HS-27A (cell line): ENCODE measurements at regions not wholly inside any gene's neighbourhood (a gene's known extent, or its start where the extent isn't known, plus 50 kb on each side); places are given as distances from the start of the nearest gene placed in this dataset.

Source experiments
- DNase-seq: peaks from one replicate; pipeline ENCODE4 v3.0.0-alpha.2; 2012; ENCODE audit warnings: low read depth, missing footprints

DNA sequence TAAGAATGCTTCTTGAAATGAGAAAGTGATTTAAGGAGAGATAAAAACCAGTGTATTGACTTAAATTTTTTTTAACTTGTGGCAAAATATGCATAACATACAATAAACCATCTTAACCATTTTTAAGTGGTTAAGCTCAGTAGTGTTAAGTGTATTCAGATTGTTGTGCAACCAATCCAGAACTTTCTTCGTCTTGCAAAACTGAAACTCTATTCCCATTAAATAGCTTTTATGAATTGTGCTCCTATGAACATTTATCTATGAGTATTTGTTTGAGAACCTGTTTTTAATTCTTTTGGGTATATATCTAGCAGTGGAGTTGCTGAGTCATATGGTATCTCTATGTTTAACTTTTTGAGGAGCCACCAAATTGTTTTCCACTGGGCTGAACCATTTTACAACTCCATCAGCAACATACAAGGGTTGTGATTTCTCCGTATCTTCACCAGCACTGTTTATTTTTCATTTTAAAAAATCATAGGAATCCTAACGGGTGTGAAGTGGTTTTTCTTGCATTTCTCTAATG is 76.6 kb upstream of the ACTBL2 start:
- DNase-seq, result no peak

DNA sequence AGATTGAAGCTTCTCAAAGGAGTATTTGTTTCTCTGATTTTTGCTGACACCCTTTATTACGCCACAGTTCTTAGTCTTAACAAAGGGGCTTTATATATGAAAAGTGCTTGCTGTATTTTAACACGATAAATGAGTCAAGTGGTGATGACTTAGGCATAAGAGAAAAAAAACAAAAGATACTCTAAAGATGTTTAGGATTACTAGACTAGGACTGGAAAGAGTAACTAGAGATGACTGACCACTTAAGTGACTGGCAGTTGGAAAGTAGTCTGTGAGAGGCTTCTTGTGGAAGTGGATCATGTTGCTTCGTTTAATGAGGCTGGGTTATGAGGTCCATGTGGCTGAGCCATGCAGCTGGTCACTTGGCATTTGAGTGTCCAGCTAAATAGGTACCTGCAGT is 69.4 kb upstream of the ACTBL2 start:
- no peak for DNase-seq

DNA sequence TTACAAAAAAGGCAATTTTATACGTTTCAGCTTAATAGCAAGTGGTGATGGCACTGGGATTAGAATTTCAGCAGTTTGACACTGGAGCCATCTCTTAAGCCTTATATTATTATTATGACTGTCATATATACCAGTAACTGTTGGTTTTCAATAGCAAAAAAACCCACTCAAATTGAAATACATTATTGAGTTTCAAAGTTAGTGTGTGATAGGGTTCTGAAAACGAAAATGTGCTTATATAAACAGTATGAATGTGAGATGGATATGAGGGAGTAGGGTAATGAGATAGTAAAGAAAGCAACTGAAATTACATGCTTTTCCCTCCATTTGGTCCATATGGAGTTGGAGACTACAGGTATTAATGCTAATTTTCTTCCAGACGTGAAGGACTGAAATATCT is 68.6 kb upstream of the ACTBL2 start:
- no peak for DNase-seq

DNA sequence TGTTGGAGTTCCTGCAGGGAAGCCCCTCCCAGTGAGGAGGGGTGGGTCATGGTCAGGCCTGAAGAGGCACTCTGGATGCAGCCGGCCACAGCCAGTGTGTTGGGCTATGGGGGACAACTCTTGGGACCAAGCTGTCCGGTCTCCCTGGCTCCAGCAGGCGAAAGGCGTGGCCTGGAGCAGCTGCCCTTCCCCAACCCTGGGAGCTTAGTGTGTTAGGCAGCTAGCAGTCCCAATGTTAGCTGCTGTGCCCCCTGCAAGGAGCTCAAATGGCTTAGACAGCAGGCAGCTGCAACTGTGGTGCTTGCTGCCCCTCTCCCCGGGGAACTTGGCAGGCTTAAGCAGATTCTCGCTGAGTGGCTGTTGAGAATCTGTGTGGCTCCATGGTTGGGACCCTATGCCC is 67.5 kb upstream of the ACTBL2 start:
- no peak for DNase-seq

DNA sequence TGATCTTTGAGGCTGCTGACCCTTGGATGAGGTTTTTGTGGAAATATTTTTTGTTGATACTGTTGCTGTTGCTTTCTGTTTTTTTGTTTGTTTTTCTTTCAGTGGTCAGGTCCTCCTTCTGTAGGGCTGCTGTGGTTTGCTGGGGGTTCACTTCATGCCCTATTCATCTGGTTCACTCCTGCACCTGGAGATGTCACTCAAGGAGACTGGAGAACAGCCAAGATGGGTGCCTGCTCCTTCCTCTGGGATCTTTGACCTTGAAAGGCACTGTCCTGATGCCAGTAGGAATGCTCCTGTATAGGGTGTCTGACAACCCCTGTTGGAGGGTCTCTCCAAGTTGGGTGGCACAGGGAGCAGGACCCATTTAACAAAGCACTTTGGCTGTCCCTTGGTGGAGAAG is 67.0 kb upstream of the ACTBL2 start:
- DNase-seq, result no peak

DNA sequence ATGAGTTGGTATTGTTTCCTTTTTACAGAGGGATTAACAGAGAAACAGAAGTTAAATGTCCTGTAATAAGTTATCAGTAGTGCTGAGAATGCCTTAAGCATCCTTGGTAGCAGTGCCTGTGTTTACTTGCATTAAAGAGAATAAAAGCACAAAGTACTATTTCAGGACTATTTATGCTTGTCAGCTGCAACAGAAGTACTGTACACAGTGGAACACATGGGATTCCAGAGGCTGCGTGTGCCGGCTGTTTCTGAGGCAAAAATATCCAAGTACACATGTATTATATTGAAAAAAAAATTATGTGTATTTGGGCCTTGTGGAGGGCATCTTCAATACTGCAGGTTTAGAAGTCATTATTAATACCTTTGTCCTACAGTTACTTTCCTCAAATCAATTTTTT is 58.2 kb upstream of the ACTBL2 start:
- no peak for DNase-seq

DNA sequence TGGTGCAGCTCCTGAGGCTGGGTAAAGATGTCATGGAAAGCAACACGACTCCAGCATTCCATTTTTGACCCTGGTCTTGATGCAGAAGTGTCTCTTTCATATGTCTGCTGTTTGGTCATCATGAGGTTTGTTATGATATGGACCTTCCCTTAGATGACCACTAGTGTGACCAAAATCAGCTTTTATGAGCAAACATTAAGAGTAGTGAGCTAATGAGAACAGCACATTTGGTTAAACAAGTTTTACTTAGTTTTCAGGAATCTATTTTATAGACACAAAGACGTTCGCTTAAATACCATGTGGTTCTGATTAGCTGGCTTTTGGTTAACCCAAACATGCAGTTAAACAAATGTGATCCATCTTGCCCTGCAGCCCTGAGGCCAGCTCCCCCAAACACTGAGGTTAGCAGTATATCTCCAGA is 56.7 kb upstream of the ACTBL2 start:
- DNase-seq, result no peak

DNA sequence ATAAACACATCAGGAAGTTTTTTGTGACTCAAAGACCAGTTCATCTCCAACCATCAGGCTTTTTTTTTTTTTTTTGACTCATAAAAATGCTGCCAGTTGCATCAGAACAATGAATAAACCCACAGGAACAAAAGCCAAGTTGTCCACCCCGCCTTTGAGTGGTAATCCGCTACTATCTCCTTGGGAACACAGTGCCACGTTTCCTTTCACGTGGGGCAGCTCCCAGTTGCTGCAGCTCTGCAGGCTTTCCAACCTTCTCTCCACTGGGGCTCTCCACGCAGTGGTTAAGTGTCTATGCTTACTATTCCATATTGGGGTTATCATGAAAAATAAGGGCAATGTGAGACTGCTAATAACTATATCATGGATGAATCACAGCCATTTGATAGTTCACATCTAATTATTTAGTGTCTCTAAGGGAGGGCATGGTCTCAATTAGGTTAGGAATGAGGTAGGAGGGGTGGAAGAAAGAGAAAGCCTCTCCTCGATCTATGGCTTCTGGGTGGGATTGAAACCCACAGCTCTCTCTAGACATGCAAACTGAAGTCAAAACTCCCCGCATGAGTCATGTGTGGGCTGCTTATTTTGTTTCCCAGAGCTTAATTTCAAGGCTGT is 55.8 kb upstream of the ACTBL2 start:
- DNase-seq, result no peak

DNA sequence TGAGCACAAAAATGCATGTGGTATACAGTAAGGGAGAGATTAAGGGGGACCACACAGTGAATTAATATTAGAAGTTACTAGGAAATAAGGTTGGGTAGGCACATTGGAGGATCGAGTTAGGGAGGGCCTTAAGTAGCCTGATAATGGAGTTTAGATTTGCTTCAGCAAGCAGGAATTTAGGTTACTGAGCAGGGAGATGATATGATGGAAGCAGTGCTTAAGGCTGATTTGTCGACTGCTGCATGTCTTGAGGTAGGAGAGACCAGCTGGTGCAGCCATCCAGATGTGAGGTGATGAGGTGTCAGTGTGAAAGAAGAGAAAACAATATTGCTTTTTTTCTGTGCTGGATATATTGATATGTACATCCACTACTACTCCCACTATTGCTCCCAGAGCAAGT is 55.2 kb upstream of the ACTBL2 start:
- DNase-seq, result no peak

DNA sequence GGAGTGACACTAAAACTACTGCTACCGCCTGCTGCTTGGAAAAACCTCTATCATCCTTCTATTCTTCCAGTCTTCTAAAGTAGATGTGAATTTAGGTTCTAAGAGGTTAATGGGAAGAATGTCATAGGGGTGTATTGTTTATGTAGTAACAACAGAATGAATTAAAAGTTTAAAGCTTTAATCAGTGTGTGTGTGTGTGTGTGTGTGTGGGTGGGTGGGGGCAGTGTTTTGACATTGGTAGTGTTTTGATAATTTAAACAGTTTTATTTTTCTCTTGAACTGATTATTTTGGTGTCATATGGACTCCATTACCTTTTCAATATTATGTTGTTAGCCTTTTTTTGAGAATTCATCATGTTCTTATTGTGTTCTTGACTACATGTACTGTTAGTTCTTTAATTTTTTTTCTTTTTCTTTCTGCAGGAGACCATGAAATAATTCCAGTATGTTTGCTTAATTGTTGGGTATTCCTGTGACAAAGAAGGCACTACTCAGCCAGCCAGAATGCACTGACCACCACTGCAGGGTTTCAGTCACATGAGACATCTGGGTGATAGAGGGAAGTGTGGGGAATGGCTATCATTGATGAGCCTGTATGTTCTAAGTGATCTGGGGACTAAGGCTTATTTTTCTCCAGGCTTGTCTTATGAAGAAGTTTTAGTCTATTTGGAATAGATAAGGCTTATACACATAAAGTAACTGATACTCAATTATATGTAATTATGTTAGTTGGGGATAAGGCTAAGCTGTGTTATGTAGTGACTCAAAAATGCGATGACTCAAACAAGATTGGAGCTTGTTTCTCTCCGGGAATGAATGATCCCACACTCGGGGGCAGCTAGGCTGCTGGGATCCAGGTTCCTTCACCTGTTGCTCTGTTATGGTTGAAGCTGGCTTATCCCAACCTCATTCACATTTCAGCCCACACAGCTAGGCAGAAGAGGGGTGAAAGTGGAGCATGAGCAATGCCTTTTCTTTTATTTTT is 50.2 kb upstream of the ACTBL2 start:
- peak; percentile 5 for DNase-seq
